GM19025 (cell line): ENCODE measurements at regions not wholly inside any gene's neighbourhood (a gene's known extent, or its start where the extent isn't known, plus 50 kb on each side); places are given as distances from the start of the nearest gene placed in this dataset.
"Not testable (repeated sequence)": the region's sequence is repeated elsewhere in the genome, so short reads cannot be mapped to it uniquely, and the experiment has no call there.

ENCODE experiments used
- ATAC-seq: cut with Tn5 transposase; IDR thresholded peaks from one replicate; pipeline ENCODE4 v1.9.1; 2021; ENCODE audit warnings: mild to moderate bottlenecking, low read depth, moderate library complexity; ENCODE audit not compliant: unreplicated experiment

- ATAC-seq = no peak
These were observed 1268.9 kb upstream of the TMEM132C start for GRCh38 chr12:126998031-126998430.

GRCh38 chr12:126998747-126999285 is 1268.2 kb upstream of the TMEM132C start:
- no peak for ATAC-seq

- ATAC-seq = no peak
These were observed 1267.6 kb upstream of the TMEM132C start for GRCh38 chr12:126999352-126999751.

- no peak for ATAC-seq
These were observed 1261.6 kb upstream of the TMEM132C start for GRCh38 chr12:127005406-127005805.

GRCh38 chr12:127006972-127007371 is 1260.0 kb upstream of the TMEM132C start:
- no peak for ATAC-seq

- ATAC-seq = no peak
These were observed 1258.1 kb upstream of the TMEM132C start for GRCh38 chr12:127008755-127009403.

- ATAC-seq = no peak
These were observed 1254.9 kb upstream of the TMEM132C start for GRCh38 chr12:127012109-127012508.

- no peak for ATAC-seq
These were observed 1253.8 kb upstream of the TMEM132C start for GRCh38 chr12:127013197-127013596.

- ATAC-seq = no peak
These were observed 1252.9 kb upstream of the TMEM132C start for GRCh38 chr12:127014079-127014478.

- ATAC-seq = no peak
These were observed 1242.2 kb upstream of the TMEM132C start for GRCh38 chr12:127024791-127025190.

GRCh38 chr12:127025545-127025944 is 1241.4 kb upstream of the TMEM132C start:
- no peak for ATAC-seq

GRCh38 chr12:127035011-127035879 is 1231.7 kb upstream of the TMEM132C start:
- ATAC-seq = no peak

GRCh38 chr12:127038152-127038551 is 1228.8 kb upstream of the TMEM132C start:
- ATAC-seq = no peak

GRCh38 chr12:127038761-127039160 is 1228.2 kb upstream of the TMEM132C start:
- no peak for ATAC-seq

- peak; percentile 79 for ATAC-seq
These were observed 1224.9 kb upstream of the TMEM132C start for GRCh38 chr12:127041985-127042625.

GRCh38 chr12:127043731-127044130 is 1223.2 kb upstream of the TMEM132C start:
- ATAC-seq = no peak

- ATAC-seq = no peak
These were observed 1222.1 kb upstream of the TMEM132C start for GRCh38 chr12:127044836-127045235.

GRCh38 chr12:127046467-127046866 is 1220.5 kb upstream of the TMEM132C start:
- no peak for ATAC-seq

- ATAC-seq = no peak
These were observed 1218.9 kb upstream of the TMEM132C start for GRCh38 chr12:127048057-127048456.

- not testable (repeated sequence) for ATAC-seq
These were observed 1218.4 kb upstream of the TMEM132C start for GRCh38 chr12:127048525-127048924.

- ATAC-seq = no peak
These were observed 1215.8 kb upstream of the TMEM132C start for GRCh38 chr12:127051139-127051538.
